ENCODE measurements at regions not wholly inside any gene's neighbourhood (a gene's known extent, or its start where the extent isn't known, plus 50 kb on each side); places are given as distances from the start of the nearest gene placed in this dataset.

GRCh38 chr2:45267062-45267792 lies 258.0 kb upstream of the SIX2 start:
- H3K27me3 ChIP-seq, result no peaks in the 10 kb centered on the region
- no peak overlapping the region for H3K27ac ChIP-seq
- DNase-seq (no peak), ATAC-seq (no peak)
- no peaks in the 10 kb centered on the region for H3K36me3 ChIP-seq
- intact Hi-C loops (cut with DNase I), result no loop called here
- H3K4me1 ChIP-seq, result no peaks in the 10 kb centered on the region
- H3K4me3 ChIP-seq, result no peak overlapping the region
- H3K9me3 ChIP-seq, result no peaks in the 10 kb centered on the region
- no peak for TF ChIP-seq CTCF (IDR thresholded peaks at IDR 0.05)

- intact Hi-C loops (cut with DNase I), result no loop called here
- no peaks in the 10 kb centered on the region for H3K27me3 ChIP-seq
Observed at GRCh38 chr2:45265336-45265735, 256.1 kb upstream of the SIX2 start.

GRCh38 chr2:45264227-45265225 lies 255.3 kb upstream of the SIX2 start:
- H3K27ac ChIP-seq, result no peak overlapping the region
- ATAC-seq, result no peak
- no peak overlapping the region for H3K4me3 ChIP-seq
- H3K27me3 ChIP-seq, result no peaks in the 10 kb centered on the region
- no peak for DNase-seq
- no peaks in the 10 kb centered on the region for H3K9me3 ChIP-seq
- H3K36me3 ChIP-seq, result no peaks in the 10 kb centered on the region
- intact Hi-C loops (cut with DNase I), result no loop called here
- TF ChIP-seq CTCF (IDR thresholded peaks at IDR 0.05), result no peak
- H3K4me1 ChIP-seq, result no peaks in the 10 kb centered on the region

More at GRCh38 chr2:45265336-45265735, 256.1 kb upstream of the SIX2 start:
- no peak for DNase-seq
- no peaks in the 10 kb centered on the region for H3K36me3 ChIP-seq
- no peaks in the 10 kb centered on the region for H3K4me1 ChIP-seq
- no peak for TF ChIP-seq CTCF (IDR thresholded peaks at IDR 0.05)
- H3K9me3 ChIP-seq, result no peaks in the 10 kb centered on the region
- no peak overlapping the region for H3K4me3 ChIP-seq
- ATAC-seq, result no peak
- no peak overlapping the region for H3K27ac ChIP-seq

- Histone ChIP-seq H3K27ac (no peak overlapping the region), H3K4me3 (no peak overlapping the region), H3K4me1 (no peaks in the 10 kb centered on the region), H3K36me3 (no peaks in the 10 kb centered on the region), H3K27me3 (no peaks in the 10 kb centered on the region), H3K9me3 (no peaks in the 10 kb centered on the region)
- intact Hi-C loops (cut with DNase I), result no loop called here
- DNase-seq, result no peak
- no peak for TF ChIP-seq CTCF (IDR thresholded peaks at IDR 0.05)
- no peak for ATAC-seq
Observed at GRCh38 chr2:45263147-45263546, 253.9 kb upstream of the SIX2 start.

GRCh38 chr2:45261746-45262145 lies 252.5 kb upstream of the SIX2 start:
- H3K4me1 ChIP-seq, result no peaks in the 10 kb centered on the region
- H3K36me3 ChIP-seq, result no peaks in the 10 kb centered on the region
- H3K27ac ChIP-seq, result no peak overlapping the region
- ATAC-seq (no peak), DNase-seq (no peak)
- intact Hi-C loops (cut with DNase I), result no loop called here
- no peak overlapping the region for H3K4me3 ChIP-seq
- no peaks in the 10 kb centered on the region for H3K9me3 ChIP-seq
- H3K27me3 ChIP-seq, result no peaks in the 10 kb centered on the region
- no peak for TF ChIP-seq CTCF (IDR thresholded peaks at IDR 0.05)

Data from upper lobe of right lung (tissue), 1 donor.